ENCODE measurements at regions not wholly inside any gene's neighbourhood (a gene's known extent, or its start where the extent isn't known, plus 50 kb on each side); places are given as distances from the start of the nearest gene placed in this dataset.
"Not testable (repeated sequence)": the region's sequence is repeated elsewhere in the genome, so short reads cannot be mapped to it uniquely, and the experiment has no call there.

DNA sequence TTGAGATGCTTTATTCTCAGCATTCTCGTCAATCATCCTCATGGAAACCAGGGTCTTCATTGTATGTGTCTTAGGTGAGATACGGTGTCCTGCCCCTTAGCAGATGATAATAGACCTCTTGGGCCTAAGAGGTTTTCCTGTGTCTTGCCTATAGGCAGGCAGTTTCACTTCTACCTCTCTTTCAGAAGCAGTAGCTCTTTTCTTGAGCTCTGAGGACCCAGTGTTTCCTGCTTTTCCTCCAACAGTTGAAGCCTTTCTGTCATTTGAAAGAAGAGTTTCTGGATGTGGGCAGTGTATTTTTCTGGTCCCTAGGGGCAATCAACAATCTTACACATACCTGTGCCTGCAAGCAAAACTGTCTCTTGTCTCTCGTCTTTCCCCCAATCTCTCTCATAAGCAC lies 1550.3 kb upstream of the LRRTM3 start:
- DNase-seq (ENCODE audit: low read depth), result no peak

DNA sequence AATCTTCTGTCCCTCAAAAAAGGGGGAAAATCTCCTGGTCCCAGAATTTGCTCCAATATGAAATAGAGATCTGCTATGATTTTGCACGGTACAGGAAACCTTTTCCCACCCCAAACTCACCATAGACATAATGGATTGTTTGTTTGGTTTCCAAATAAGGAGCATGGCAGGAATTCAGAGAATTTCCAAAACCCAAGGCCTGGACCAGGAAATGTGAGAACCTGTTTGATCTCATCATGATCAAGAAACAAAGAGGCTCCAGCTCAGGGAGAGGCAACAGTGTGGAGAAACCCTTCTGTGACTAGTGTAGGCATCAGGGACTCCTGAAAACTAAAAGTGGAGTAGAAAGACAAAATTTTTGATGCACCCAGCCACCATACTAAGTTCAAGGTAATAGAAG lies 1548.1 kb upstream of the LRRTM3 start:
- DNase-seq (ENCODE audit: low read depth), result no peak

DNA sequence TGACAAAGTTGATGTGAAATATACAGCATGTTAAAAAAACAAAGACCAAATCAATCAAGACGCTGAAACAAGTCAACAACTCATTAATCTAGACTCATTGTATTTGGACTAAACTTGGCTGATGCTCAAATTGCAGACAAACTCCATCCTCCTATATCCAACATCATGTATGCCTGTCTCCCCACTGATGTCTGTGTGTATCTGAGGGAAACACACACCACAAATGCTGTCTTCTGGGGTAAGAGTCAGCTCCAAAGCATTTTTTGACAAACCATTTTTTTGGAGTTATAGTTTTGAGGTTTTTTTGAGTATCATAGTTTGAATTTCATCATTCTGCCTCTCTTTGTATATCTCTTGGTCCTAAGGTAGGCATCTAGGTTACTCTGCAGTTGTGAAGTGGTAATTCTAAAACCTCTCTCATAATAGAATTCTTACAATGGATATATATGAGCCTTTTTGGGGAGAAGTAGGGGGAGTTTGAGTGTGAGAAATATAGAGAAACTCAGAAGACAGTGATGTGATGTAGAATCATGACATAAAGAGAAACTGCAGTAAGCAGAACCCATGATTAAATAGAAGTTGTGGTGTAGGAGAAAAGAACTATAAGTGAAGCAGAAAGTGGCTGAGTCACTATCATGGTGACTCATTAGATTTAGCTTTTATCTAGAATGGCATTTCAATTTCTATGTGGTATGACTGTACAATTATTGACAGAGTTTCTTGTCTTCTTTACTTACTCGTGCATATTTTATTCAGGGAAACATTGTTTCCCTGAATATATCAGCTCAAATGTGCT lies 1531.1 kb upstream of the LRRTM3 start:
- DNase-seq (ENCODE audit: low read depth), result no peak

DNA sequence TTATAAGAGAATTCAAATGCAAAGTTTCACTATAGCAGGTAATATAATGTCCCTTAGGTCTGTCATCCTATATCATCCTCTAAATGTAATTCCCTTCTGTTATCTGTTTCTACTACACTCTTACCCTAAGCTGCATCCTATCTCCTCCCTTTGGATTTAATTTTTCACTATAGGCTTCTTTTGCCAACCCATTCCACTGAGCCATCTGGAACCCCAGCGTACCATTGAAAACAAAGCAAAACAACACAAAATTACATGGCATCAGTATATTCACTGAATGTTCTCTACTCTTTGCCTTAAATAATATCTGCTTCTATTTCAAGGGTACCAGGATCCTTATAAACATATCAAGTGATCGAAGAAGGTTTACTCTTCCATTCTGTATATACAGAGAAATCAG lies 1530.2 kb upstream of the LRRTM3 start:
- no peak for DNase-seq (ENCODE audit: low read depth)

DNA sequence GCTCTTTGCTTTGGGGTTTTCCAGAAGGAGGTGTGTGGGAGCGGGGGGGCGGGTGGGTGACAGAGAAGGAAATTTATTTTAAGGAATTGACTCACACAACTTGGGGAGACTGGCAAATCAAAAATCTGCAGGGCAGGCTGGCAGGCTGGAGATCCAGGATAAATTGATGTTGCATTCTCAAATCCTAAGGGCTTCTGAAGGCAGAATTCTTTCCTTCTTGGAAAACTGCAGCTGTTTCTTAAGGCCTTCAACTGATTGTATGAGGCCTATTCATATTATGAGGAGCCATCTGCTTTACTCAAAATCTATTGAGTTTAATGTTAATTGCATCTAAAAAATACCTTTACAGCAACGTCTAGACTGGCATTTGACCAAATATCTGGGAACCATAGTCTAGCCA lies 1528.8 kb upstream of the LRRTM3 start:
- no peak for DNase-seq (ENCODE audit: low read depth)

DNA sequence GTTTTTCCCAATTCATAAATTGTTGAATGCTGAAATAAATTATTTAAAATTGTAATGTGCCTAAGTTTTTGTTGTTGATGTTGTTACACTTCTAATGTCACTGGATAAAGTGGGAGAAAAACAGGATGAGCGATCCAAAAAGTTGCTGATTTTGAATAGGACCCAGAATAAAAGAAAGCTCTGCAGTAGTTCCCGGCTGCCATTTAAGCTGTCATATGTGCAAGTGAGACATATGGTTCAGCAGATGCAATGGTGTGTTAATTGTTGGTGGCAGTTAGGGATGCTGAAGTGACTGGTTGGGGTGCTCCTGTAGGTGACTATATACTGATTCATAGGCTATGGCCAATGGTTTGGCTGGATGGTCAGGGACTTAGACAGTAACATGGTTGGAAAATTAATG lies 1517.4 kb upstream of the LRRTM3 start:
- DNase-seq (ENCODE audit: low read depth), result no peak

DNA sequence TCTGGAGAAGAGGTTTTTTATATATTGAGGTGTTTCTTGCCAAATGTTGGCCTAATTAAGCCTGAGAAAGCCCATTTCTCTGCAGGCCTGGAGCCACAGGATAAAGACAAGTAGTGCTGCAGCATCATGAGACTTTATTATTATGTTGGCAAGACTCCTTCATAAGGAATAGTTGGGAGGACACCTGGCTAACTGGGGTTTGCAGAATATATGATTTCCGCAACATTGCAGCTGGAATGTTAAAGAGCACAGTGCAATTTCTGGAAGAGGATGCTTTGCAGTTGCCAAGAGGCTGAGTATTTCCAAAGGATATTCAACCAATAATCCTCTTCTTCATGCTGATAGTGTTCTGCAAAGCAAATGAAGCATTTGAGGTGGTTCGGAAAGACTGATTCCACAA lies 1512.8 kb upstream of the LRRTM3 start:
- DNase-seq (ENCODE audit: low read depth), result no peak

DNA sequence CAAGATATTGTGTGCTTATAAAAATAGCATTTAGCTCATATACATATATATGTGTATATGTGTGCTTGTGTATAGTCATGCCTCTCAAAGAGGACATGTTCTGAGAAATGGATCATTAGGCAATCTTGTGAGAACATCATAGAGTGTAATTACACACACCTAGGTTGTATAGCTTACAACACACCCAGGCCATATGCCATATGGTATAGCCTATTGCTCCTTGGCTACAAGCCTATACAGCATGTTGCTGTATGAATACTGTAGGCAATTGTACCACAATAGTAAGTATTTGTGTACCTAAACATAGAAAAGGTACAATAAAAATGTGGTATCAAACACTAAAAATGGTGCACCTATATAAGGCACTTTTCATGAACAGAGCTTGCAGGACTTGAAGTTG lies 1510.5 kb upstream of the LRRTM3 start:
- no peak for DNase-seq (ENCODE audit: low read depth)

DNA sequence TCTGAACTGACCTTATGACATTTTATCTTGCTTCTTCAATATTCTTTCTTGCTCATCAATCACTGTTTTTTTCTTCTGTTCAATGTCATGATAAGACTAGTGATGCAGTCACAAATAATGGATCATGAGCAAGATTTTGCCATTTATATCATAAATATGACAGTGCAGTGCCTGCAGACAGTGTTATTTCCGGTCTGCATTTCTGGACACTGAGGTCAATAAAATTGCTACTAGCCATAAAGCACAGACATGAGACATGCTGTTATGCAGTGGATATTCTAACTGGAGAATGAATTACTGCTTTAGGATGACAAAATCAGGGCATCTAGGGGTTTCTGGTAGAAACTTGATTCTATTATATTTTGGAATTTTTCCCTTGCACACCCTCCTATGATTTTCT lies 1509.7 kb upstream of the LRRTM3 start:
- DNase-seq (ENCODE audit: low read depth), result no peak

DNA sequence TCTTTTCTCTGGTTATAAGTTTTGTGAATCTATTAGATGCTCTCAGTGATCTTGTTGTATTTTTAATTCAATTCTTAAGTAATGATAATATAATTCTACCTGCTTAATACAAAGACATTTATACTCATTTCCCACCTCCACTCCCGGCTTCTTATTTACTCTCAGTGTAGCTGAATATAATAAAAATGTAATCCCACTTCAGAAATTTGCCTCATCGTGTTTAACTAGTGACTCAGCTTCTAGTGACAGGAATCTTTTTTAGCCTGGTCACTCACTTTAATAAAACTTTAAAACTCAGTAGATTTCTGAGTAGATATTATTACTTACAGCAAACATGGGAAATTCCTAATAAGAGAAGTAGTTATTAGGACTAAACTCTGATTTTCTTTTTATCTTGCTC lies 1506.2 kb upstream of the LRRTM3 start:
- no peak for DNase-seq (ENCODE audit: low read depth)

DNA sequence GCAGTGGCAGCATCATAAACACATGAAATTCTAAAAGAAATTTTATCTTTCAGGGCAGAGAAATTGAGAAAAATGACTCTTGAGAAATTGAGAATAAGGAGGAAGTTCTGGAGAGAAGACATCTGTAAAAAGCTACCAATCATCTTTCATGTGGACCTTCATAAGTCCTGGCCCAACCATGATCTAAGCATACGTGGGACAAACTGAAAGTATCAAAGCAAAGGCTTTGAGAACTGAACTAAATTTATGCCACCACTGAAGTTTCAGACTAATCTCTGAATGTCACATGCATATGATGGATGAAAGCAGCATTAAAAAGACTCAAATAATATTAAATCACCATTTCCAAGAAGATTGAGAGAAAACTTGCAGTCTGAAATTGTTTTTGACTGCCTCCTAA lies 1502.8 kb upstream of the LRRTM3 start:
- DNase-seq (ENCODE audit: low read depth), result no peak

DNA sequence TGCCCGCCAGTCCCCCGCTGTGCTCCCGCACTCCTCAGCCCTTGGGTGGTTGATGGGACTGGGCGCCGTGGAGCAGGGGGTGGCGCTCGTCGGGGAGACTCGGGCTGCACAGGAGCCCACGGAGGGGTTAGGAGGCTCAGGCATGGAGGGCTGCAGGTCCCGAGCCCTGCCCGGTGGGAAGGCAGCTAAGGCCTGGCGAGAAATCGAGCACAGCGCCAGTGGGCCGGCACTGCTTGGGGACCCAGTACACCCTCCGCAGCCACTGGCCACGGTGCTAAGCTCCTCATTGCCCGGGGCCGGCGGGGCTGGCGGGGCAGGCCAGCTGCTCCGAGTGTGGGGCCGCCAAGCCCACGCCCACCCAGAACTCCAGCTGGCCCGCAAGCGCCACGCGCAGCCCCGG lies 1496.5 kb upstream of the LRRTM3 start:
- not testable (repeated sequence) for DNase-seq (ENCODE audit: low read depth)

DNA sequence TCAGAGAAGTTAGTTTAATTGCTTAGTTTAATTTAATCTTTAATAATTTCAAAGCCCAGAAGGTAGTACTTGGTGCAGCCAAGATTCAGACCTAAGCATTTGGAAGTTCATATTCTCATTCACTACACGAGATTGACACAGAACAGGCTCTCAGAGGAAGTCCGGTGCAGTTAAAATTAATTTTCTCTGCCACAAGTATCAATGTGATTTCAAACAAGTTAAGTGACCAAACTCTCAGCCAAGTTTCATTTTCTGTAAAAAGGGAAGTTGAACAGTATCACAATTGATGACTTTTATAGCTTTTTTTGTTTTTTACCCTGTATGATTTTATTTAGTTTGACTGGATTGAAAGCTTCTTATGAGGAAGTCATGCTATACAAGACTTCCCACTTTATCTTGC lies 1494.9 kb upstream of the LRRTM3 start:
- DNase-seq (ENCODE audit: low read depth), result no peak

DNA sequence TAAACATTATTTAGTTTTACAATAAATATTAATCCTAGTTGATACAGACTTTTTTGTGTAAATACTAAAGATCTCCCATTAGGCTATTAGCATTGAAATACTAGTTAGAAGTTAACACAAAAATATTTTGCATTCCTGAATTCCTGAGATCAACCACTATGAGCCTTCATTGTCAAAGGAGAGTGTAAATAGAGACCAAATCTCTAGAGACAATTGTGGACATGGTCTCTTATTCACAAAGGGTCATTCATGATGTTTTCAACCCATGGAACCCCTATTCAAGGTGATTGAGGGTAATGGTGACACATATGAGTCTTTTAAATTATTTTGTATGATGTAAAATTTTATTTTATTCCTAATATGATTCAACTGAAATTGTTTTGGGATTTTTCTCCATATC lies 1454.8 kb upstream of the LRRTM3 start:
- no peak for DNase-seq (ENCODE audit: low read depth)

DNA sequence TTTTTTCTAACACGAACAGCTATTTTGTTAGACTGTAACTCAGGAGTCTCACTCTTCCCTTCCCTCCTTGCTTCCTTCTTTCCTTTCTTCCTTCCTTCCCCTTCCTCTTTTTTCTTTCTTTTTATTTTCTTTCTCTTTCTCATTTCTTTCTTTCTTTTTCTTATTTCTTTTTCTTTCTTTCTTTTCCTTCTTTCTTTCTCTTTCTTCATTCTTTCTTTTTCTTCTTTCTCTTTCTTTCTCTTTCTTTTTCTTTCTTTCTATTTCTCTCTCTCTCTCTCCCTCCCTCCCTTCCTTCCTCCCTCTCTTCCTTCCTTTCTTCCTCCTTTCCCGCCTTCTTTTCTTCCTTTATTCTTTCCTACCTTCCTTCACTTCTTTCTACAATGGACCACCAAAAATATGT lies 1443.0 kb upstream of the LRRTM3 start:
- no peak for DNase-seq (ENCODE audit: low read depth)

DNA sequence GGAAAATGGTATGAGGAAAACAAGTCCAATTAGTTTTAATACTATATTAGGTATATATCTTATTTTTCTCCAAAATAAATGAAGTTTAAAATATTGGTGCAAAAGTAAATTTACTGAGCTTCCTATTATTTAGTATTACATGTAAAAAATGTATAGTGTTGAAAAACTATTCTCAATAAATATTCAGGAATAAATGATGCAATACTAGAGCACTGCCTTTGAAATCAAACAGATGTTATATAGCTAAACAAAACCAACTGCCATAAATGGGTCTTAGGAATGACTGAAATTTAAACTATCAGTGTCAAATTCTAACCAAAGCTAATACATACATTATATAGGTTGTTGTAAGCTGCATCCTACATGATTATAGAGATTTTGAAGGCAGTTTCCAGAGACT lies 1434.0 kb upstream of the LRRTM3 start:
- no peak for DNase-seq (ENCODE audit: low read depth)

DNA sequence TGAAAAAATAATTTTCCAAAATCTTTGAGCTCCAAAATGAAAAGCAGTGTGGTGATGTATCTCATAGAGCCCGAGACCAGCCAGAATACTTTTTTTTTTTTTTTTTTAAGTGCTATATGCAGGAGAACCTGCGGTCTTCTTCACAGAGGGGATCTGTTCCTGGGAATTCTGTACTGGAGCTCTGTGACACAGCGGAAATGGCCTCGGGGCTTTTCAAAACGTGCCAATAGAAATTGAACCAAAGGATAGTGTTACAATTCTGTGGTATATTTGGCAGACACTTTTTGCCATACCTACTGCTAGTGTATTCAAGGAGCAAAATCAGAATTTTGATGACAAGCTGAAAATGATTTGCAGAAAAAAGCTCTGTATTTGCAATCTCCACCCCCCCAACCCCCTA lies 1429.3 kb upstream of the LRRTM3 start:
- no peak for DNase-seq (ENCODE audit: low read depth)

DNA sequence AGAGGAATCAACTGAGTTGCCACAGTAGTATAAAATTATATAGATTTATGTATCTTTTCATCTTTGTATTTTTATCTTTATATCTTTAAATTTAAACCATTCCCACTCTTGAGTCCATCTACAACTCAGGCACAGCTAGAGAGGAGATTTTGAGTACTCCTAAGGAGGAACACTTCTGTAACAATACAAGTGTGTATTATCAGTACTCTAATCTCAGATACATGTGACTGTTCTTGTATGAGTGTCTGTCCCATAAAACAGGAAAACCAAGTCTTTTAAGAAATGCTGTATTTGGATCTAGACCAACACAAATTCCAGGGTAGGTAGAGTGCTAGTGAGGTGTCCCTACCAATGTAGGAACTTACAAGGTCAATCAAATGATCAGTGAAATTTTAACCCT lies 1428.0 kb upstream of the LRRTM3 start:
- DNase-seq (ENCODE audit: low read depth), result no peak

DNA sequence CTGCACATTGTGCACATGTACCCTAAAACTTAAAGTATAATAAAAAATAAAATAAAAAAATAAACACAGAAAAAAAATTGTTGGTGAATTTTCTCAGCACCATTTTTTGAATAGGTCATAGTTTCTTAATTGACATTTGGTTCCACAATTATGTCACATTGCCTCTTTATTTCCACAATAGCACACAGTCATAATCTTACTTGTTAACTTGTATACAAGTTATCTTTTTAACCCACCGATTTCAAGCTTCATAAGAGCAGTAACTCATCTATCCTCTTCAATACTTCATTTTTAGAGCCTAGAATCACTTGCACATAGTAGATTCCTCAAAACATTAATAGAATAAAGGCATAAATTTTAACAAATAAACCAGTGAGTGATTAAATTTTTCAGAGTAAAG lies 1425.1 kb upstream of the LRRTM3 start:
- DNase-seq (ENCODE audit: low read depth), result no peak

DNA sequence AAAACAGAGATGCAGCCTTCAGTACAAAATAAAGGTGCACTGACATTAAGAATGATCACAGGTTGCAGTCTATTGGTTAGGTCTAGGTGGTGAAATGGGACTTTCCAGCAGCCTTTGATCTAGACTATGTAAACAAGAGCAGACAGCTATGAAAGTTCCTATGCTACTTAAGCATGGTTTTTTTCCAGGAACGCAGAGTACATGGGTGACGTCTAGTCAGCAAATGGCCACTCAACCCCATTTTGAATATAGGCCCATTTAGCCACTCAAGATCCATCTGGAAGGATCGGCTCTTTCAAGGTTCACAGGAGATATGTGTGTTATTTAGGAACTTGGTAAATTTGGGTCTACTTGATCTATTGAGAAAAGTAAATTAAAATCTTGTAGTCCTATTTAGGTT lies 1424.6 kb upstream of the LRRTM3 start:
- no peak for DNase-seq (ENCODE audit: low read depth)

DNA sequence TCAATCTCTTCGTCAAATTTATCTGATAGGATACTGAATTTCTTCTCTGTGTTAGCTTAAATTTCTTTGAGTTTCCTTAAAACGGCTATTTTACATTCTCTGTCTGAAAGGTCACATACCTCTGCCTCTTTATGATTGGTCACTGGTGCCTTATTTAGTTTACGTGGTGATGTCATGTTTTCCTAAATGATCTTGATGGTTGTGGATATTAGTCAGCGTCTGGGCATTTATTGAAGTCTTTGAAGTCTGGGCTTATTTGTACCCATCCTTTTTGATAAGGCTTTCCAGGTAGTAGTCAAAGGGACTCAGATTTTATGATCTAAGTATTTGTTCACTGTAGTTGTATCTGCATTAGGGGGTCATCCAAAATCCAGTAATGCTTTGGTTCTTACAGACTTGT lies 1407.5 kb upstream of the LRRTM3 start:
- DNase-seq (ENCODE audit: low read depth), result no peak

DNA sequence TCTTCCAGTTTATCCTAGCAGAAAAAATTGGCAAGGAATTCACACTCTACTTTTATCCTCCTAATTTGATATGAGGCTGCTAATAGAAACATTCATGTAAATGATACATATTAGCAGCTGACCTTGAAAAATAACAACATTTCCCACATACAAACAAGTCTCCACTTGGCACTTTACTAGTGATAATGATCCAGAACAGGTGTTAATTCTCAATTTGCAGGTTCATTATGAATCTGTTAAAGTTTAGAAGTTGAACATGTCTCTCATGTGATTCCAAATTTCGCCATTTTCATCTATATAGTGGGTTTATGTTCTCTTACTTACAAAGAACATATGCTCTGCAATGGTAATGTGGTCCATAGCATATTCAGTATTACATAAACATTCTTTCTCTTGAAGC lies 1396.8 kb upstream of the LRRTM3 start:
- DNase-seq (ENCODE audit: low read depth), result no peak

DNA sequence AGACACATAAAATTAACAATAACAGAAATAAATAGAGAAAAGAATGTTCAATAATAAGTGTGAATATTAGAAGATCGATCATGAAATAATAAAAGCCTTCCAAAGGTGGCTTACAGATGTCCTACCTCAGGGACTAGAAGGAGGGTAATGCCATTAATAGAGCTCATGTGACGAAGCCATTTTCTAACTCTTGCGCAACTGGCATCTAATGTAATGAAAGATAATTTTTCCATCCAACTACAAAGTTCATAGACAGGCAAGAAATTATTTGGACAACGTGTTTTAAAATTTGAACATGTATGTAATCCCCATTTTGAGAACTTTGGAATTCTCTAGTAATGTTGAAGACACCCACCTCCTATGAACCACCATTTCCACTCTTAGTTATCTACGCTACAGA lies 1394.3 kb upstream of the LRRTM3 start:
- no peak for DNase-seq (ENCODE audit: low read depth)

DNA sequence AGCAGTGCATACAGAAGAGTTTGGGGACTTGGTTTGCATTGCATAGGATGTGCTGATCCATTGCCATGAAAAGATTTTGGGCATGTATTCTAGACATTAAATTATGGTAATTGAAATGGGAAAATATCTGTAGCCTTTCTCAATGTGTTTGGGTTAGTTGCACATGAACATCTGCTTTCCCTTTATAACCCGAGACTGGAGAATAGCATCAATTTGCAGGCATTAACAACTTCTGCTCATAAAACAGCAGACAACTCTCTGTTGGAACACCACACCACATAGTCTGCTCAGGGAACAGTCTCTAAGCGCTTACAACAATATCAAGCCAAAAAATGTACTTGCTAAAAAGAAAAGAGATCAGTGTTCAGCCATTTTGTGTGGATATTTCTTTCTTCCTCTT lies 1391.1 kb upstream of the LRRTM3 start:
- DNase-seq (ENCODE audit: low read depth), result no peak

DNA sequence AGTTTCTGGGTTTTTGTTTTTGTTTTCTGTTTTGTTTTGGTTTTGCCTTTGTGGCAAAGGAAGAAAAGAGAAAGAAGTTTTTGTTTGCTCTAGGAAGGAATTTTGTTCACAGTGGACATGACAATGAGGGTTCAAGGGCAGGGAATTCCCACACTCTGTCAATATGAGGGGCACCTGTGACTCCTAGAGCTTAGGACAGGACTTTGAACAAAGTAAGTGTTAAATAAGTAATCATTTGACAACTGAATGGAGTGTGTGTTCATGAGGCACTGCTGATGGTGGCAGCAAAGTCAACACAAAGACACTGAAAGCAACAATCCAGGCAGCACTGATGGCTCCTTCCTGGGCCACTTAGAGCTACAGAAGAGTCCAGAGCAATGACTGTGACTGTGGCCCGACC lies 1381.1 kb upstream of the LRRTM3 start:
- DNase-seq (ENCODE audit: low read depth), result no peak

Data from fibroblast of the conjunctiva (primary cell).